GM21529 (cell line): ENCODE measurements at regions not wholly inside any gene's neighbourhood (a gene's known extent, or its start where the extent isn't known, plus 50 kb on each side); places are given as distances from the start of the nearest gene placed in this dataset.

Experiments used
- ATAC-seq: cut with Tn5 transposase; IDR thresholded peaks from one replicate; pipeline ENCODE4 v1.9.1; 2021; ENCODE audit not compliant: unreplicated experiment

DNA sequence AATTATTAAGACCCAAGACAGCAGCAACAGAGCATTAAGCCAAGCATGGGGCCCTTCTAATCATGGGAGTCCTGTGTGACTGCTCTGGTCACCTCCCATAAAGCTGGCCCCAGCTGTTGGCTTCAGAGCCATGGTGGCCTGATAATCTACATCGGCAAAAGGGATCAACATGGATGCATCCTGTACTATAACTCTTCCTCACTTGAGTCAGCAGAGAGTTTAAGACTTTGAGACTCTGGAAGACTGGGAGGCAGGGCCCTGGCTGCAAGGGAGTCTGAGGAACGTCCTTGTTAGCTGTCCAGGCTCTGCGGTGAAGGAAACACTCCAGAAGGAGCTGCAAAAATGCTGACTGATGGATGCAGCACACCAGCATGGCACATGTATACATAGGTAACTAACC lies 95.0 kb upstream of the KIAA1217 start:
- no peak for ATAC-seq

- no peak for ATAC-seq
Observed at GRCh38 chr10:24114556-24114955, 94.4 kb upstream of the KIAA1217 start.

- no peak for ATAC-seq
Observed at GRCh38 chr10:24115403-24115802, 93.5 kb upstream of the KIAA1217 start.

GRCh38 chr10:24118246-24118645 lies 90.7 kb upstream of the KIAA1217 start:
- ATAC-seq = no peak

DNA sequence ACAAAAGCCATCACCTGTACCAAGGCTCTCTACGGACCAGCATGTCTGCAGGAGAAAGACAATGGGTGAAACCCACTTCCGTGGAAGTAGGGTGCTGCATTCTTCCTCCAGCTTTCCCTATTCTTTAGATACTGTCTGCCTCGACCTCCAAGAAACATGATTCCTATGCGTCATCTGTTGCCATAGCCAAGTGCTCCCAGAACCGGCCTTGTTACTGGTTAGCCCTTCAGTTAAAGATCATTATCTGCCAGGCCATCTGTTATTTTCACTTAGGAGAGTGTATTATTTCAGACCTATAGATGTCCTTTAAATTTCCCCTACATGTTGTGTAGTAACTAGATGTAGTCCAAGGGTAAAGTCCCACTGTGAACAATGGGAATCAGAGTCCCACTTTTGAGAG lies 89.0 kb upstream of the KIAA1217 start:
- no peak for ATAC-seq

DNA sequence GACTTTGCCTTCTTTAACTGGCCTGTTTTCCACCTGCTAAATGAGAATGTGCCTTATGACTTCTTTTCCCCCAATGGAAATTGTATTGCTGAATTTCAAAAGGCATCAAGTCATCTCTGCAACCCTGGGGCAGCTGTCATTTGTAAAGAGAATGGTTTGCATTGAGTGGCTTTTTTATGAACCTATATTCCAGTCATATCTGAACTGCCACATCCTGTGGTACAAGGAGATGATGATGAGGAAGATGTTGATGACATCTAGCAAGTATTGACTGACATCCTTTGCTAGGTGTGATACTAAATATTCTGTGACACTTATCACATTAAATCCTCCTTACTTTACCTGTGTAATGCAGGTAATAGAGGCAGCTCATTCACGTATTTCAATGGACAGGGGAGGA lies 88.3 kb upstream of the KIAA1217 start:
- ATAC-seq = no peak

- no peak for ATAC-seq
Observed at GRCh38 chr10:24127516-24127915, 81.4 kb upstream of the KIAA1217 start.

DNA sequence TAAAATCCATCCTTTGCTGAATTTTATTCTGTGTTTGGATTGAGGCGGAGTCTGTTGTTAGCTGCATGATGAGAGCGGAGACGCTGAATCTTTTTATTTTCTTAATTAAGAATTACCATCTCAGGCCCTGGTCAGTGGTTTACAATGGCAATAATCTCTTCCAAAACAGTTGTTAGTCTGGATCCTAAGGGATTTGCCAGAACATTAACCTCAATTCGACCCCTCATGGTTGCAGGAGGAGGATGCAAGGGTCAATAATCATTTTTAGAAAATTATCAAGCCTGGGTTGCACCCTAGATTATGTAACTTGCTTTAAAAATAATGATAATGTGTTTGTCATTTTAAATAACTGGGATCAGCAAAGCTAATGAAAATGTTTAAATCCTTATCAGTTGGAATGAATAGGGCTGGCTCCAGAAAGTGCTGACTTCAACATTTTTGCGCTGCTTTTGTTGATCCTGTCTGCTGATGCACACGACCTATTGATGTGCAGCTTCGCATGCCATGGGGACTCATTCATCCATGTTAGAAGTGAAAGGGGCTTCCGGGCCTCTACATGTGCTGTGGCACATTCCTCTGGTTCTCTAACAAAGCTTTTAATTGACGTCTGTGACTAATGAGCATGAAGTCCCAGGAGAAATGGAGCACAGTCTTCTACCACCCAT lies 80.7 kb upstream of the KIAA1217 start:
- no peak for ATAC-seq

- ATAC-seq = no peak
Observed at GRCh38 chr10:24132741-24133140, 76.2 kb upstream of the KIAA1217 start.

- ATAC-seq = no peak
Observed at GRCh38 chr10:24133835-24134234, 75.1 kb upstream of the KIAA1217 start.

DNA sequence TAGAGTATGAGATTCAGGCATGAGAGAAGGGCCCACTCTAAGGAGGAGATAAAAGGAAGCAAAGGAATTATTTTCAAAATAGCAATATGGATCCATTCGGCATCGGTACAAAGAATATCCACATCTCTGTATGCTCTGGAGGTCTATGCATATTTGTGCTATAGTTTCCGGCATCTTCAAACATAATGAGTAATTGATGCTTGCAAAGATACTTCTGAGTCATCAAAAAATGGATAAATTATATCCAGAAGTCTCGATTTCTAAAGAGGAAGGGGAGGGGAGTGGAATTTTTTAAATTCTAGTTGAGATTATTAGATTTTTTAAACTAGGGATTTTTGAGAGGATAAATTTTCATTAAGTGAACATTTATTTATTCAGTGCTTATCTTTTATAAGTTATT lies 72.9 kb upstream of the KIAA1217 start:
- no peak for ATAC-seq

- no peak for ATAC-seq
Observed at GRCh38 chr10:24147321-24147720, 61.6 kb upstream of the KIAA1217 start.

DNA sequence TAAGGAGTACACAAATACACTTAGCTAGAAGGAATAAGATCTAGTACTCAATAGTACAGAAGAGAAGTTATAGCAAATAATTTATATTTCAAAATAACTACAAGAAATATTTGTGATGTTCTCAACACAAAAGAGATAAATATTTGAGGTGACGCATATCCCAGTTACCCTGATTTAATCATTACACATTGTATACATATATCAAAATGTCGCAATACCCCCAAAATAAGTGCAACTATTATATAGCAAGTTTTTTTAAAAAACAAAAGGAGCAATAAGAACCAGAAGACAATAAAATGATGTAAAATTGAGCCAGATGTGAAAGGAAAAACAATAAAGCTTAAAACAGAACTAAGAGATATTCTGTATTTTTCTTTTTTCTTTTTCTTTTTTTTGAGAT lies 59.3 kb upstream of the KIAA1217 start:
- ATAC-seq = no peak

- no peak for ATAC-seq
Observed at GRCh38 chr10:24150853-24151252, 58.1 kb upstream of the KIAA1217 start.

DNA sequence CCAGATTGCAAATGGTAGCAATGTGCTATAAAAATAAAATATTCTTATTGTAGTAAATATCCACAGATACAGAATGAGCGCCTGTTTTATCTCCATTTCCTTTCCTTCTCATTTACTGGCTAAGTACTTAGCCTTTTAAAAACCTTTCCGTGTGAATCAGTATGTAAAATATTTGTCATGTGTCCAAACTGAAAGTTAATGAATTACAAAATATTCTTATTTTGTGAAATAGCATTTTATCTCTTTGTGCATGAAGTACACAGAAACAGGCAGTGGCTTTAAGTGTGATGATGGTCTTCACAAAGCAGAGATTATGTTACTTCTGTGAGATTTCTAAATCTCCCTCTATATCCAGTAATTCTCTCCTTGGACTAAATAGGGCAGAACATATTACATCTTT lies 56.7 kb upstream of the KIAA1217 start:
- ATAC-seq = no peak

DNA sequence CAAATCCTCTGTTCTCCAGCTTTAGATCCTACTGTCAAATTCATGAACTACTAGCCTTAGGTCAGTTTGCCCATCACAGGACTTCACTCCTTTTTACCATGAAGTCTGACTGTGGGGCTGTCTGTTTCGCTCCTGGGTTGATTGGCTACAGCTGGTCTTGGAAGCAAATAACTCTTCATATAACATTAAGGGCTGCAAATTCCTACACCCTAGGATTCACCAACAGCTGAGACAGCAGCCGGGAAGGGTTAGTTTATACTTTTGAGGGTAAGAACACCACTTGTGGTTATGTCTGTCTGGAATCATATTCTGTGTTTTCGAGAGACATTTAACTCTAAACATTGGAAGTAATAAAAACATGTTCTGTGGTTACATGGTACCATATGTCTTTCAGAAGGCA lies 55.9 kb upstream of the KIAA1217 start:
- no peak for ATAC-seq

- ATAC-seq = no peak
Observed at GRCh38 chr10:24153537-24153936, 55.4 kb upstream of the KIAA1217 start.

DNA sequence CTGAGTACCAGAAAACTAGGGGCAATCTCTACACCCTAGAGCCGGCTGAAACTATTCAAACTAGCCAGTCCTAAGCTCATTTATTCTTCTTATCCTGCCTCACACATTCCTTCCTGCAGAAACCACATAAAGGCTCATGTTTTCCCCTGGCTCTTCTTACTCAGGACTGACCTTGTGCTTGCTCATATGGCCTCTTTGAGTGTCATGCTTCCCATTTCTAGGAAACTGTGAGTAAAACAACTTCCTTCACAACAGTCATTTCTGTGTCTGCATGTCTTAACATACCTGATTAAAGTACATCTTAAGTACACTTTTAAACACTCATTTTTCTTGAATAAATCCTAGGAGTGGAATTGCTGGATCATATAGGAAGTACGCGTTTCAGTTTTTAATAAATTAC lies 52.3 kb upstream of the KIAA1217 start:
- no peak for ATAC-seq

DNA sequence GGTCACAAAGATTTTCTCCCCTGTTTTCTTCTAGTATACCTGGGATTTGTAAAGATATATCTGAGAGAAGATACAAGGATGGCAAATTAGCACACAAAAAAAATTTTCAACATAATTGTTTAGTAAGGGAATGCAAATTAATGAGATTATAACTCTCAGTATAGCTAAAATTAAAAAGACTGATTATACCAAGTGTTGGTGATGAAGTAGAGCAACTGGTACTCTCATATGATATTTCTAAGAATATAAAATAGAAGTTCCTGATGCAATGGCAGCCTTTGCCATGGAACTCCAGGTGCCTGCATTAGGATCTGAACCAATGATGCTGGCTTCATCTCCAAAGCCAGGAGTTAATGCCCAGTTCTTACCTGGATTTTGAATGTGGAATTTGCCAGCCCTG lies 51.4 kb upstream of the KIAA1217 start:
- no peak for ATAC-seq
